ENCODE measurements at regions not wholly inside any gene's neighbourhood (a gene's known extent, or its start where the extent isn't known, plus 50 kb on each side); places are given as distances from the start of the nearest gene placed in this dataset.

DNA sequence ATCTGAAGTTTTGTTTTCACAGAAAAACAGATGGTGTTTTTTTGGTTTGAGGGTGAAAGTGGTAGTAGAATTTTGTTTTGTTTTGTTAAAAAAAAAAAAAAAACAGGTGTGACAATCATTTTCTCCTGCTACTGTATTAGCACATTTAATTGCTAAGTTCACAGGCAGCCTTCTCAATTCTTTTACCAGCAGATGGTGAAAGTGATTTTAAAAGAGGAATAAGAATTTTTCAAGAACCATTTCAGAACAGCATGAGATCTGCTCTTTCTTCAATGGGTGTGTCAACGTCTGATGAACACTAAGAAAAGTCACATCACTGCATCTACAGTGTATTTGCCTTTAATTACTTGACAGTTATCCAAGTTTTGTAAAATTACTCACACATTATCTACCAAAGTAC, 303.7 kb upstream of the USP15 start:
- no peaks in the 10 kb centered on the region for H4K20me1 ChIP-seq (ENCODE audit: insufficient read depth)

GRCh38 chr12:61974461-61974860, 285.7 kb upstream of the USP15 start:
- no peak overlapping the region for H3K4me2 ChIP-seq

More for the DNA sequence above, 303.7 kb upstream of the USP15 start:
- intact Hi-C loops (cut with micrococcal nuclease; ENCODE audit: unreplicated experiment), result no loop called here
- no peaks in the 10 kb centered on the region for H3K79me2 ChIP-seq (ENCODE audit: low read depth)
- H3K4me3 ChIP-seq, result no peak overlapping the region
- no peak overlapping the region for H2AFZ ChIP-seq
- no peaks in the 10 kb centered on the region for H3K27me3 ChIP-seq (ENCODE audit: insufficient read depth, low read depth)
- H3F3A ChIP-seq (ENCODE audit: insufficient read depth, low read depth), result no peaks in the 10 kb centered on the region
- H3K27ac ChIP-seq, result no peak overlapping the region
- no peak for DNase-seq
- ChIA-PET POLR2A (ENCODE audit: unreplicated experiment) (interaction anchor here (0.7 kb wide), 1 partner anchor 1587 kb away, joined by 3 read pairs; no protein-coding TSS in a partner anchor), CTCF (no interaction called here)
- no peaks in the 10 kb centered on the region for H3K9me2 ChIP-seq (ENCODE audit: insufficient read depth)
- no peaks in the 10 kb centered on the region for H3K36me3 ChIP-seq (ENCODE audit: low read depth)
- TF ChIP-seq, protein P1, sequence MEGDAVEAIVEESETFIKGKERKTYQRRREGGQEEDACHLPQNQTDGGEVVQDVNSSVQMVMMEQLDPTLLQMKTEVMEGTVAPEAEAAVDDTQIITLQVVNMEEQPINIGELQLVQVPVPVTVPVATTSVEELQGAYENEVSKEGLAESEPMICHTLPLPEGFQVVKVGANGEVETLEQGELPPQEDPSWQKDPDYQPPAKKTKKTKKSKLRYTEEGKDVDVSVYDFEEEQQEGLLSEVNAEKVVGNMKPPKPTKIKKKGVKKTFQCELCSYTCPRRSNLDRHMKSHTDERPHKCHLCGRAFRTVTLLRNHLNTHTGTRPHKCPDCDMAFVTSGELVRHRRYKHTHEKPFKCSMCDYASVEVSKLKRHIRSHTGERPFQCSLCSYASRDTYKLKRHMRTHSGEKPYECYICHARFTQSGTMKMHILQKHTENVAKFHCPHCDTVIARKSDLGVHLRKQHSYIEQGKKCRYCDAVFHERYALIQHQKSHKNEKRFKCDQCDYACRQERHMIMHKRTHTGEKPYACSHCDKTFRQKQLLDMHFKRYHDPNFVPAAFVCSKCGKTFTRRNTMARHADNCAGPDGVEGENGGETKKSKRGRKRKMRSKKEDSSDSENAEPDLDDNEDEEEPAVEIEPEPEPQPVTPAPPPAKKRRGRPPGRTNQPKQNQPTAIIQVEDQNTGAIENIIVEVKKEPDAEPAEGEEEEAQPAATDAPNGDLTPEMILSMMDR (conservative IDR thresholded peaks at IDR 0.05), result no peak
- TF ChIP-seq EZH2 (IDR thresholded peaks at IDR 0.05; ENCODE audit: low read depth), result no peak
- H3K4me2 ChIP-seq, result no peak overlapping the region
- H3K9me3 ChIP-seq (ENCODE audit: insufficient read depth, low read depth), result no peaks in the 10 kb centered on the region
- no TSS peak for BruUV-seq (replicated peaks)
- no peaks in the 10 kb centered on the region for H3K4me1 ChIP-seq (replicated peaks; ENCODE audit: insufficient read depth)

GRCh38 chr12:61985830-61986229, 274.4 kb upstream of the USP15 start:
- Histone ChIP-seq H4K20me1 (ENCODE audit: insufficient read depth) (no peaks in the 10 kb centered on the region), H3K36me3 (ENCODE audit: low read depth) (no peaks in the 10 kb centered on the region), H3K9me2 (ENCODE audit: insufficient read depth) (no peaks in the 10 kb centered on the region), H3K27me3 (ENCODE audit: insufficient read depth, low read depth) (no peaks in the 10 kb centered on the region), H3K27ac (no peak overlapping the region), H3K4me1 (replicated peaks; ENCODE audit: insufficient read depth) (no peaks in the 10 kb centered on the region), H3K9me3 (ENCODE audit: insufficient read depth, low read depth) (no peaks in the 10 kb centered on the region), H3K4me2 (no peak overlapping the region), H2AFZ (no peak overlapping the region), H3K79me2 (ENCODE audit: low read depth) (no peaks in the 10 kb centered on the region), H3F3A (ENCODE audit: insufficient read depth, low read depth) (no peaks in the 10 kb centered on the region), H3K4me3 (no peak overlapping the region)
- ChIA-PET CTCF (no interaction called here), POLR2A (ENCODE audit: unreplicated experiment) (no interaction called here)
- intact Hi-C loops (cut with micrococcal nuclease; ENCODE audit: unreplicated experiment), result no loop called here
- BruUV-seq (replicated peaks), result no TSS peak
- no peak for TF ChIP-seq EZH2 (IDR thresholded peaks at IDR 0.05; ENCODE audit: low read depth)
- TF ChIP-seq, protein P1 (conservative IDR thresholded peaks at IDR 0.05), result no peak
- DNase-seq, result no peak

More at GRCh38 chr12:61974461-61974860, 285.7 kb upstream of the USP15 start:
- no peaks in the 10 kb centered on the region; the same call in 1 of the 2 replicates for H3K36me3 ChIP-seq (ENCODE audit: low read depth)
- no peaks in the 10 kb centered on the region for H3F3A ChIP-seq (ENCODE audit: insufficient read depth, low read depth)
- H3K9me2 ChIP-seq (ENCODE audit: insufficient read depth), result no peaks in the 10 kb centered on the region
- BruUV-seq (replicated peaks), result no TSS peak
- no peak for TF ChIP-seq EZH2 (IDR thresholded peaks at IDR 0.05; ENCODE audit: low read depth)
- TF ChIP-seq, protein P1 (conservative IDR thresholded peaks at IDR 0.05), result no peak
- no peaks in the 10 kb centered on the region for H3K79me2 ChIP-seq (ENCODE audit: low read depth)
- no peak overlapping the region for H3K4me3 ChIP-seq
- no peaks in the 10 kb centered on the region for H3K4me1 ChIP-seq (replicated peaks; ENCODE audit: insufficient read depth)
- H3K9me3 ChIP-seq (ENCODE audit: insufficient read depth, low read depth), result no peaks in the 10 kb centered on the region
- DNase-seq, result no peak
- no peak overlapping the region for H3K27ac ChIP-seq
- CTCF ChIA-PET, result no interaction called here
- intact Hi-C loops (cut with micrococcal nuclease; ENCODE audit: unreplicated experiment), result no loop called here
- no peak overlapping the region for H2AFZ ChIP-seq
- POLR2A ChIA-PET (ENCODE audit: unreplicated experiment), result no interaction called here
- no peaks in the 10 kb centered on the region for H4K20me1 ChIP-seq (ENCODE audit: insufficient read depth)
- no peaks in the 10 kb centered on the region for H3K27me3 ChIP-seq (ENCODE audit: insufficient read depth, low read depth)
